ENCODE measurements at regions not wholly inside any gene's neighbourhood (a gene's known extent, or its start where the extent isn't known, plus 50 kb on each side); places are given as distances from the start of the nearest gene placed in this dataset.

DNA sequence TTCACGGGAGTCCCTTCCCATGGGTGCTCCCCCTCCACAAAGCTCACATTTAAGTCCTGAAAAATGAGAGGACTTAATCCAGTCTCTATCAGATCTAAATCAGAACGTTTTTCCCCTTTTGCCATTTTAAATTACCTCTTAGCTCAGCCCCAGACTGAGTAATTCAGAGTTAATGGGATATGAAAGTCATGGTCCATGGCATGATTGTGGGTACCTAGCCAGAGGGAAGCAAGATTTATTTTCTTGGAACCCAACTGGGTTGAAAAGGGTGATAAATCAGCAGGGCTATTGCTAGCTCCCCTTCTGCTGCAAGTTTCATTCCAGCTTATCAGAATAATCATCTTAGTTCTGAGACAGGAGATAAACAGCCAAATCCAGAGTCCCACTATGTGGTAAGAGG, 320.2 kb upstream of the CHD6 start:
- Mint-ChIP-seq H3K9me3 (ENCODE audit: low read depth) (no peaks in the 10 kb centered on the region), H3K27ac (no peak overlapping the region), H3K27me3 (no peaks in the 10 kb centered on the region), H3K36me3 (ENCODE audit: low read depth) (no peaks in the 10 kb centered on the region), H3K4me1 (no peaks in the 10 kb centered on the region), H3K4me3 (no peak overlapping the region)
- no peak for ATAC-seq
- no peak for DNase-seq
- ChIA-PET CTCF (interaction anchor here (0.8 kb wide), 1 partner anchor 73 kb away, joined by 3 read pairs; no protein-coding TSS in a partner anchor), POLR2A (no interaction called here)
- intact Hi-C loops (cut with DNase I, micrococcal nuclease): no loop called here

DNA sequence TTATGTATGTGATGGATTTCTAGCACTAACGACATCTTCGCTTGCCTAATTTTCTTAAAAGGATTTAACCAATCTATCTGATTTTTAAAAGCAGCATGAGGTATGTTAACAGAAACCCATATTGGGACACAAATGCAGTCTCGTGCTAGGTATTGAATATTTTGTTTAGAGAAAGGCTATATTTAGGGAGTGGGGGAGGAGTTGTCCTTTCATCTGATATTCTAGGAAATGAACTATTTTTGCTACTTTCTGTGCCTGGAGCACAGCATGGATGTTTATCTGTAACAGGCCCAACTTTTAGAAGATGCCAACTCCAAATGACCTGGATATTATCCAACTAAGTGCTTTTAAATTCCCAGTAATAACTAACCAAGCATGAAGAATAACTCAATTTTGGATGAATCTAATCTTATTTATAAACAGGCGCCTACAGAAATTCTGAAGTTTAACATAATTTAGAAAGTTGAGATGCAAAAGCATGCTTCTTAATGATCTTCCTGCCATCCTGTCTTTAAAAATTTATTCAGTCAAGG, 317.1 kb upstream of the CHD6 start:
- intact Hi-C loops (cut with DNase I, micrococcal nuclease): no loop called here
- ChIA-PET POLR2A (no interaction called here), CTCF (no interaction called here)
- no peaks in the 10 kb centered on the region for H3K9me3 Mint-ChIP-seq (ENCODE audit: low read depth)
- H3K4me3 Mint-ChIP-seq: no peak overlapping the region
- DNase-seq (no peak), ATAC-seq (no peak)
- no peaks in the 10 kb centered on the region for H3K4me1 Mint-ChIP-seq
- no peak overlapping the region for H3K27ac Mint-ChIP-seq
- H3K36me3 Mint-ChIP-seq (ENCODE audit: low read depth): no peaks in the 10 kb centered on the region
- no peaks in the 10 kb centered on the region for H3K27me3 Mint-ChIP-seq

GRCh38 chr20:41932431-41932830, 314.3 kb upstream of the CHD6 start:
- ATAC-seq (no peak), DNase-seq (no peak)
- intact Hi-C loops (cut with DNase I, micrococcal nuclease): no loop called here
- Mint-ChIP-seq H3K27ac (no peak overlapping the region), H3K27me3 (peaks cover 4% of the 10 kb centered on the region), H3K4me3 (no peak overlapping the region), H3K4me1 (no peaks in the 10 kb centered on the region), H3K9me3 (ENCODE audit: low read depth) (no peaks in the 10 kb centered on the region), H3K36me3 (ENCODE audit: low read depth) (no peaks in the 10 kb centered on the region)
- POLR2A ChIA-PET: no interaction called here
- CTCF ChIA-PET: no interaction called here

GRCh38 chr20:41927655-41928054, 309.5 kb upstream of the CHD6 start:
- ChIA-PET POLR2A (no interaction called here), CTCF (no interaction called here)
- H3K36me3 Mint-ChIP-seq (ENCODE audit: low read depth): no peaks in the 10 kb centered on the region
- DNase-seq: no peak
- ATAC-seq: no peak
- no peaks in the 10 kb centered on the region for H3K9me3 Mint-ChIP-seq (ENCODE audit: low read depth)
- intact Hi-C loops (cut with DNase I, micrococcal nuclease): no loop called here
- H3K27ac Mint-ChIP-seq: no peak overlapping the region
- H3K4me3 Mint-ChIP-seq: no peak overlapping the region
- H3K27me3 Mint-ChIP-seq: peaks cover 17% of the 10 kb centered on the region
- H3K4me1 Mint-ChIP-seq: no peaks in the 10 kb centered on the region

DNA sequence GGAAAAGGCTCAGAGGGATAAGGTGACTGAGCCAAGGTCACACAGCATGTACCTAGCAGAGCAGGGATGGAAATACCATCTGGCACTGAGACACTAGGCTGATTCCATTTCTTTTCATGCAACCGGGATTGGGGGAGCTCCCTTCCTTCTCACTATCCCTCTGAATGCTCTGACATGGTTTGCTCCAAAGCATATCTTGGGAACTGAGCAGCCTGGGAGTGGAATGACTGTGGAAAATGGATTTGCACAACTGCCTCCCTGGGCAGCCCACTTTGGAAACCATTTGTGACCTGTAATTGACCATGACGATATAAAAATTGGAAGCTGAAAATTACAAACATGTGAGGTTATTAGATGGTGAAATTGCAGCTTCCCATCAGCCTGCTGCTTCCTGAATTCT, 309.0 kb upstream of the CHD6 start:
- Mint-ChIP-seq H3K27ac (no peak overlapping the region), H3K9me3 (ENCODE audit: low read depth) (no peaks in the 10 kb centered on the region), H3K27me3 (peaks cover 19% of the 10 kb centered on the region), H3K4me3 (no peak overlapping the region), H3K4me1 (no peaks in the 10 kb centered on the region), H3K36me3 (ENCODE audit: low read depth) (no peaks in the 10 kb centered on the region)
- POLR2A ChIA-PET: no interaction called here
- CTCF ChIA-PET: no interaction called here
- intact Hi-C loops (cut with DNase I, micrococcal nuclease): no loop called here
- DNase-seq (no peak), ATAC-seq (no peak)

GRCh38 chr20:41925476-41925875, 307.3 kb upstream of the CHD6 start:
- Mint-ChIP-seq H3K27ac (no peak overlapping the region), H3K36me3 (ENCODE audit: low read depth) (no peaks in the 10 kb centered on the region), H3K9me3 (ENCODE audit: low read depth) (no peaks in the 10 kb centered on the region), H3K27me3 (peaks cover 23% of the 10 kb centered on the region), H3K4me3 (no peak overlapping the region), H3K4me1 (no peaks in the 10 kb centered on the region)
- ATAC-seq: no peak
- DNase-seq: no peak
- intact Hi-C loops (cut with DNase I, micrococcal nuclease): no loop called here
- ChIA-PET POLR2A (no interaction called here), CTCF (no interaction called here)

DNA sequence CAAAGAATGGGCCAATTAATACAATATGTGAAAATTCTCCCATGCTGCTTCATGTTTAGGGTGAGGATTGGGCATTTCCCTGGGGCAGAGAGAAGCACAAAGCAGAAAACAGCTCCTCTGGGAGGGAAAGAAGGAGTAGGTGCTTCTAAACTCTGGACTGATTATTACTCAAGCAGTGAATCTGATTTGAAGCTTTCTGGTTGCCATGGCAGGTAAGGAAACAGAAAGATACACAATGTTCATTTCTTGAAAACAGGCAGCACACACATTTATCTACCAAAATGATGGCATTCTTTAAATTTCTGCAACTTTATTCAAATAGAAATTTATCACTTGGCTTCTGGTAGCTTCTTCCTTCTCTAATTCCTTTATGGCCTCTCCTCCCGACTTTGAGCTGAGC, 305.4 kb upstream of the CHD6 start:
- Mint-ChIP-seq H3K27ac (no peak overlapping the region), H3K4me3 (no peak overlapping the region), H3K36me3 (ENCODE audit: low read depth) (no peaks in the 10 kb centered on the region), H3K4me1 (no peaks in the 10 kb centered on the region), H3K27me3 (peaks cover 23% of the 10 kb centered on the region), H3K9me3 (ENCODE audit: low read depth) (no peaks in the 10 kb centered on the region)
- ChIA-PET POLR2A (no interaction called here), CTCF (no interaction called here)
- DNase-seq: no peak
- intact Hi-C loops (cut with DNase I, micrococcal nuclease): no loop called here
- no peak for ATAC-seq

DNA sequence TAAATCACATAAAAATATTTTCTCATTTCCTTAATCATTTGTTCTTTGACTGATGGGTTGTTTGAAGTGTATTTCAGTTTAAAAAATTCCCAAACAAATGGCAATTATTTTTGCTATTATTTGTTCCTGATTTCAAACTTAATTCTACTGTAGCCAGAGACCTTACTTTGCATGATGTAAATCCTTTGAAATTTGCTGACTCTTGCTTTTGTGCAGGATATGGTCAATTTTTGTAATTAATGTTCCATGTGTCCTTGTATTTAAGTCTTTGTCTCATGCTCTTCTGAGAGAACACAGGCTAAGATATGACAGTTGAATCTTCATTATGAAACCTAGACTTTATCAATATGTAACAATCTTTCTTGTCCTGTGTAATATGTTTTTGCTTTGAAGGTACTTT, 295.0 kb upstream of the CHD6 start:
- Mint-ChIP-seq H3K4me1 (no peaks in the 10 kb centered on the region), H3K27ac (no peak overlapping the region), H3K9me3 (ENCODE audit: low read depth) (no peaks in the 10 kb centered on the region), H3K36me3 (ENCODE audit: low read depth) (no peaks in the 10 kb centered on the region), H3K27me3 (peaks cover 7% of the 10 kb centered on the region), H3K4me3 (no peak overlapping the region)
- ATAC-seq (no peak), DNase-seq (no peak)
- ChIA-PET CTCF (no interaction called here), POLR2A (no interaction called here)
- intact Hi-C loops (cut with DNase I, micrococcal nuclease): no loop called here

DNA sequence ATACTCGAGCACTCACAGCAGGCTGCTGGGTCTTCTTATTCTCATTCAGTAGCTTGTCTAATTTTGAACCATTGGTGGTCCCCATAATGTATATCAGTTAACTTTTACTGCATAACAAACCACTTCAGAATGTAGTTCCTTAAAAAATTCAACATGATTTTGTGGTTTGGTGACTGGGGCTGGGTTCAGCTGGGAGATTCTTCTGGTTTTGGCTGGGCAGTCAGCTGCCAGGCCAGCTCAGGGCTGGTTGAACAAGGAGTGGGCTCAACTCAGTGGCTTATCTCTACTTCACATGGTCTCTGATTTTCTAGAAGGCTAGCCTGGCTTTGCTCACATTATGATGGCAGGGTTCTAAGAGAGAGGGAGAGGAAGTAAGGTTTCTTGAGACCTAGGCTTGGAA, 292.4 kb upstream of the CHD6 start:
- Mint-ChIP-seq H3K4me3 (no peak overlapping the region), H3K4me1 (no peaks in the 10 kb centered on the region), H3K9me3 (ENCODE audit: low read depth) (no peaks in the 10 kb centered on the region), H3K27me3 (peaks cover 6% of the 10 kb centered on the region), H3K36me3 (ENCODE audit: low read depth) (no peaks in the 10 kb centered on the region), H3K27ac (no peak overlapping the region)
- intact Hi-C loops (cut with DNase I, micrococcal nuclease): no loop called here
- ATAC-seq: no peak
- ChIA-PET CTCF (no interaction called here), POLR2A (interaction anchor here (0.6 kb wide), 1 partner anchor 196 kb away, joined by 3 read pairs; no protein-coding TSS in a partner anchor)
- DNase-seq: no peak

GRCh38 chr20:41905199-41905598, 287.0 kb upstream of the CHD6 start:
- Mint-ChIP-seq H3K4me1 (no peaks in the 10 kb centered on the region), H3K27ac (no peak overlapping the region), H3K27me3 (peaks cover 2% of the 10 kb centered on the region), H3K36me3 (ENCODE audit: low read depth) (no peaks in the 10 kb centered on the region), H3K4me3 (no peak overlapping the region), H3K9me3 (ENCODE audit: low read depth) (no peaks in the 10 kb centered on the region)
- ATAC-seq (no peak), DNase-seq (no peak)
- ChIA-PET POLR2A (no interaction called here), CTCF (no interaction called here)
- intact Hi-C loops (cut with DNase I, micrococcal nuclease): no loop called here

GRCh38 chr20:41903586-41903985, 285.4 kb upstream of the CHD6 start:
- ChIA-PET CTCF (no interaction called here), POLR2A (no interaction called here)
- no peak for ATAC-seq
- peaks cover 2% of the 10 kb centered on the region for H3K27me3 Mint-ChIP-seq
- intact Hi-C loops (cut with DNase I, micrococcal nuclease): no loop called here
- H3K9me3 Mint-ChIP-seq (ENCODE audit: low read depth): no peaks in the 10 kb centered on the region
- no peak overlapping the region for H3K4me3 Mint-ChIP-seq
- no peak overlapping the region for H3K27ac Mint-ChIP-seq
- no peaks in the 10 kb centered on the region for H3K4me1 Mint-ChIP-seq
- DNase-seq: no peak
- no peaks in the 10 kb centered on the region for H3K36me3 Mint-ChIP-seq (ENCODE audit: low read depth)

DNA sequence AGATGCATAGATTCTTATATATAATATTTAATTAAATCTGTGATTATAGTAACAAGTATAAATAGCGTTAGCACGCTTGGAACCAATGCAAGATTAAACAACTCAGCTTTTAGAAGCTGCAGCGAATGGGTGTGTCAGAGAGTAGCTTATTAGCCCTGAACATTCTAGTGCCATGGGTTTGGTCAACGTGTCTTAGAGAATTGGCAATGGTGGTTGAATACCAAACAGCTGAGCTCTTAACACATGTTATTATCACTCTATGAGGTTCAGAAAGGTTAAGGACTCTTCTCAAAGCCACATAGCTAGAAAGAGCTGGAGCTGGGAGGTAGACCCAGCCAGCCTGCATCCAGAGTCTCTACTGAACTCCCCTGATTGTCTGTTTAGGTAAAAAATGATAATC, 284.2 kb upstream of the CHD6 start:
- no peak for ATAC-seq
- Mint-ChIP-seq H3K27ac (no peak overlapping the region), H3K4me3 (no peak overlapping the region), H3K4me1 (no peaks in the 10 kb centered on the region), H3K27me3 (peaks cover 2% of the 10 kb centered on the region), H3K9me3 (ENCODE audit: low read depth) (no peaks in the 10 kb centered on the region), H3K36me3 (ENCODE audit: low read depth) (no peaks in the 10 kb centered on the region)
- no peak for DNase-seq
- intact Hi-C loops (cut with DNase I, micrococcal nuclease): no loop called here
- POLR2A ChIA-PET: no interaction called here
- CTCF ChIA-PET: no interaction called here

DNA sequence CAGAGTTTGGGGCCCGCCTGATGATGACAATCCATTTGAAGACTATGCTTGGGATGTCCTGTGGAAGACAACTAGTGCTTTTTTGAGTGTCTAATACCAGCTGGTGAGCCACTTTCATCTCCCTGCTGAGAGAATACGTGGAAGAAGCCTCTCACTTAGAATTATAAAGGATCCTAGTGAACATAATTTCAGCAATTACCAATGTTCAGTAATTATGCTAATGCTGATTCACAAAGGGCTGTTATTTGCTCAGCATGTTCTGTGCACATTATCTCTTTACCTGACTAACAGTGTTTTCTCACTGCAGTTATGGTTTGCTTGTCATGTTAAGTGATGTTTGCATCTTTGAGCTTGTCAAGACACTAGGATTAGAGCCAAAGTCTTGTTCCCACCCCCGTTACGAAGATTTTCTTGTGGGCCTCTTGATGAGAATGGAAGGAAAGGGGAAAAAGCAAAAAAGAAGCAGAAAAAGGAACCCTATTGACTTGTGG, 282.1 kb upstream of the CHD6 start:
- Mint-ChIP-seq H3K27me3 (peaks cover 2% of the 10 kb centered on the region), H3K27ac (no peak overlapping the region), H3K4me1 (no peaks in the 10 kb centered on the region), H3K4me3 (no peak overlapping the region), H3K36me3 (ENCODE audit: low read depth) (no peaks in the 10 kb centered on the region), H3K9me3 (ENCODE audit: low read depth) (no peaks in the 10 kb centered on the region)
- CTCF ChIA-PET: no interaction called here
- intact Hi-C loops (cut with DNase I, micrococcal nuclease): no loop called here
- POLR2A ChIA-PET: no interaction called here
- DNase-seq: no peak
- no peak for ATAC-seq
